Activated naive CD8-positive, alpha-beta T cell treated with anti-CD3 and anti-CD28 coated beads for 36 hours (primary cell): ENCODE measurements at regions not wholly inside any gene's neighbourhood (a gene's known extent, or its start where the extent isn't known, plus 50 kb on each side); places are given as distances from the start of the nearest gene placed in this dataset.
"Not testable (repeated sequence)": the region's sequence is repeated elsewhere in the genome, so short reads cannot be mapped to it uniquely, and the experiment has no call there.

ENCODE experiments used
- DNase-seq: peaks from one replicate; pipeline ENCODE4 v3.0.0; 2021
- H3K27ac Mint-ChIP-seq: one replicate; pipeline ENCODE4 v1.8.0; 2022; ENCODE audit warnings: mild to moderate bottlenecking, moderate library complexity, mixed read lengths
- H3K27me3 Mint-ChIP-seq: one replicate; pipeline ENCODE4 v1.8.0; 2022; ENCODE audit warnings: mild to moderate bottlenecking, mixed read lengths
- H3K36me3 Mint-ChIP-seq: one replicate; pipeline ENCODE4 v1.8.0; 2021; ENCODE audit warnings: mild to moderate bottlenecking, mixed read lengths
- H3K4me1 Mint-ChIP-seq: one replicate; pipeline ENCODE4 v1.8.0; 2021; ENCODE audit warnings: mixed read lengths
- H3K4me3 Mint-ChIP-seq: one replicate; pipeline ENCODE4 v1.8.0; 2022; ENCODE audit warnings: mild to moderate bottlenecking, moderate library complexity, mixed read lengths
- H3K9me3 Mint-ChIP-seq: one replicate; pipeline ENCODE4 v1.8.0; 2022; ENCODE audit warnings: mixed read lengths

DNA sequence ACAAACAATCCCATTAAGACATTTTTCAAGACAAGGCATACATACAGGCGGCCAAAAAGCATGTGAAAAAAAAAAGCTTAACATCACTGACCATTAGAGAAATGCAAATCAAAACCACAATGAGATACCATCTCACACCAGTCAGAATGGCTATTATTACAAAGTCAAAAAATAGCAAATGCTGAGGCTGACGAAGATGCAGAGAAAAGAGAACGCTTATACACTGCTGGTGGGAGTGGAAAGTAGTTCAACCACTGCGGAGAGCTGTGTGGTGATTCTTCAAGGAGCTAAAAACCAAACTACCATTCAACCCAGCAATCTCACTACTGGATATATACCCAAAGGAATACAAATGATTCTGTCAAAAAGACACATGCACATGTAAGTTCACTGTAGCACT is 216.7 kb downstream of the FOXG1 start:
- Mint-ChIP-seq H3K4me1 (no peaks in the 10 kb centered on the region), H3K27ac (no peak overlapping the region), H3K4me3 (no peak overlapping the region), H3K9me3 (peaks cover 13% of the 10 kb centered on the region), H3K36me3 (no peaks in the 10 kb centered on the region), H3K27me3 (no peaks in the 10 kb centered on the region)
- no peak for DNase-seq

DNA sequence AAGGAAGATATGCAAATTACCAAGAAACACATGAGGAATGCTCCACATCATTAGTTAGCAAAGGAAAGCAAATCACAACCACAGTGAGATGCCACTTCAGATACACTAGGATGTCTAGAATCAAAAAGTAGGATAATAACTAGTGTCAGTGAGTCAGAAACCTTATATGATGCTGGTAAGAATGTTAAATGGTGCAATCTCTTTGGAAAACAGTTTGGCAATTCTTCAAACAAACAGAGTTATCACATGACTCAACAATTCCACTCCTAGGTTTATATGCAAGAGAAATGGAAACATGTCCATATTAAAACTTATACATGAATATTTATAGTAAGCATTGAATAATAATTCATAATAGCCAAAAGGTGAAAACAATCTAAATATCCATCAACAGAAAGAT is 220.9 kb downstream of the FOXG1 start:
- no peaks in the 10 kb centered on the region for H3K36me3 Mint-ChIP-seq
- no peak for DNase-seq
- no peaks in the 10 kb centered on the region for H3K27me3 Mint-ChIP-seq
- H3K4me3 Mint-ChIP-seq = no peak overlapping the region
- peaks cover 10% of the 10 kb centered on the region for H3K9me3 Mint-ChIP-seq
- H3K27ac Mint-ChIP-seq = no peak overlapping the region
- H3K4me1 Mint-ChIP-seq = no peaks in the 10 kb centered on the region

DNA sequence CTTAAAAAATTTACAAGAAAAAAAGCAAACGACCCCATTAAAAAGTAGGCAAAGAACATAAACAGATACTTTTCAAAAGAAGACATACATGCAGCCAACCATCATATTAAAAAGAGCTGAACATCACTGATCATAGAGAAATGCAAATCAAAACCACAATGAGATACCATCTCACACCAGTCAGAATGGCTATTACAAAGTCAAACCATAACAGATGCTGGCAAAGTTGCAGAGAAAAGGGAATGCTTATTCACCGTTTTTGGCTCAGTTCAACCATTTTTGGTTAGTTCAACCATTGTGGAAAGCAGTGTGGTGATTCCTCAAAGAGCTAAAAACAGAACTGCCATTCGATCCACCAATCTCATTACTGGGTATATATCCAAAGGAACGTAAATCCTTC is 230.6 kb downstream of the FOXG1 start:
- H3K36me3 Mint-ChIP-seq, H3K9me3 Mint-ChIP-seq, H3K4me1 Mint-ChIP-seq, DNase-seq, H3K27me3 Mint-ChIP-seq, H3K4me3 Mint-ChIP-seq, H3K27ac Mint-ChIP-seq: not testable (repeated sequence)

DNA sequence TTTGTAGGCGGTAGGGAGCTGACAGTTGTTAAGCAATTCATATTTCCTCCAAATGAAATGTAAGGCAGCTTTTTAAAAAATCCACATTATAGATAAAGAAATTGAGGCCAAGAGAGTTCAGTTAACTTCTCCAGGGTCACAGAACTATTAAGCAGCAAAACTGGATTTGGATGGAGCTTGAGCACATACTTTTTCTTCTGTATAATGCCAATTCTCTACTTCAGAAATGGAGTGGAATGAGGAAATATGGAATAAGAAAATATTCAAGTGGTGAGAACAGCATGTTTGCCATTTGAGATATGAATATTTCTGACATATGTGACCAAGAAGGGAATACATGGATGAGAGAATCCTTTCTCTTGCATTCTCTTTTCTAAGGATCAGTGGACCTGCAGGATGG is 233.1 kb downstream of the FOXG1 start:
- Mint-ChIP-seq H3K4me1 (no peaks in the 10 kb centered on the region), H3K27ac (no peak overlapping the region), H3K4me3 (no peak overlapping the region), H3K36me3 (no peaks in the 10 kb centered on the region), H3K9me3 (peaks cover 10% of the 10 kb centered on the region), H3K27me3 (no peaks in the 10 kb centered on the region)
- no peak for DNase-seq

DNA sequence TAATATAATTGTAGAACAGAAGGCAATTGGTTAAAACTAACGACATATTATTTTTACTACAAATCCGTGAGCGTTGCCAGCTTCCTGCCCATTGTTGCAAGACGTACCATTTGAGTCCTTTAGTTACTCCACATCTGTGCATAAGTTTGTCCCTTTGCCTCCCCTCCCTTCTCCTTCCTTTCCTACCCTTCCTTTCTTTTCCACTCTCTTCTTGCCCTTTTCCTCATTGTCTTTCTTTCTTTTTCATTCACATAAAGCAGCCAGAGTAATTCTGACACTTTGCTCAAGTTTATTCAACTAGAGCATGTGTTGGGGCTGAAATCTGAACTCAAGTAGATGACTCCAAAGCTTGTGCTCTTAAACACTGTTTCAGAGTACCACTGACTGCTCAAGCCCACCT is 239.1 kb downstream of the FOXG1 start:
- Mint-ChIP-seq H3K9me3 (peaks cover 18% of the 10 kb centered on the region), H3K4me3 (no peak overlapping the region), H3K4me1 (no peaks in the 10 kb centered on the region), H3K36me3 (no peaks in the 10 kb centered on the region), H3K27me3 (no peaks in the 10 kb centered on the region), H3K27ac (no peak overlapping the region)
- DNase-seq = no peak

DNA sequence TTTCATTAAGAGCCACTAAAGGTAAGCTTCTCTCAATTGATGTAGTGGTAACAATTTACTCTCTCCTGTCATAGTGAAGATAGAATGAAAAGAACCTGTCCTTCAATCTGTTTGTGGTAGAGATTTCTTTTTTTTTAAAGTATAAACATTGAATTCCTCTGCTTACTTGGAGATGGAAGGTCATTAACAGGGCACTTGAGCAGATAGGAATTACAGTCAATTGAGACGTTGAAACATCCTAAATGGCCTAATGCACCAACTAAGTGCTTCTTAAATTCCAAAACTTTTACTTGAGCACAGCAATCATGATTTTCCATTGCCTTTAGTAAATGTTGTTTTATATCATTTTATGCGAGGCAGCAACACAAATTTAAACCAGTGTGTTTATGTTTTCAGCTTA is 241.4 kb downstream of the FOXG1 start:
- Mint-ChIP-seq H3K27ac (no peak overlapping the region), H3K36me3 (no peaks in the 10 kb centered on the region), H3K4me3 (no peak overlapping the region), H3K27me3 (no peaks in the 10 kb centered on the region), H3K9me3 (peaks cover 22% of the 10 kb centered on the region), H3K4me1 (no peaks in the 10 kb centered on the region)
- DNase-seq = no peak

DNA sequence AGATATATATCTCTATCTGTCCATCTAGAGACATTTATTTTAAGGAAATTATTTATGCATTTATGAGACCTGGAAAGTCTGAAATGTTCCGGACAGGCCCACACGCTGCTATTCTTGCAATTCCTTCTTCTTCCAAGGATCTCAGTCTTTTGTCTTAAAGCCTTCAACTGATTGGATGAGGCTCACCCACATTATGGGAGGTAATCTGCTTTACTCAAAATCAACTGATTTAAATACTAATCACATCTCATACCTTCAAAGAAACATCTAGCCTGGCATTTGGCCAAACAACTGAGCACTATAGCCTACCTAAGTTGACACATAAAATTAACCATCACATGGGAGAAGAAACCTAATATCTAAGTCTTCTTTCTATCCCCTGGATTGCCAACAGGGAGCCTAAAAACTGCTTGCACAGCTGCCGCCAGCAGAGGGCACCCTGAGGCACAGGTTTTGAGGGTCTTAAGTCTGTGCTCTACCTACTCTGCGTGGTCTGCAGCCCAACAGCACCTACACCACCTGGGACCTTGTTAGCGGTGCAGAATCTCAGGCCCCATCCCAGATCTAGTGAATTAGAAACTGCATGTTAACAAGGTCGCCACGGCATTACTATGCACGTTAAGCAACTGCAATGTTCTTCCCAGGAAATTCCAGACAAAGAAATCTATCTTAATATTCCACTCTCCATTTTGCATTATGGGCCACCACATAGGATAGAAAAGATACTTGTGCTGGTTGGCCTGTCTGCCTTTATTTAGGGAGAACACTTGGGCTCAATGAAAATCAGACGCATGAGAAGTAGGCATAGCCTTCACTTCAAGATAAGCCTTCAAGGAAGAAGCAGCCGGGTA is 249.7 kb downstream of the FOXG1 start:
- H3K9me3 Mint-ChIP-seq = peaks cover 5% of the 10 kb centered on the region
- peak; percentile 8 for DNase-seq
- no peaks in the 10 kb centered on the region for H3K27me3 Mint-ChIP-seq
- H3K4me1 Mint-ChIP-seq = no peaks in the 10 kb centered on the region
- H3K4me3 Mint-ChIP-seq = no peak overlapping the region
- no peaks in the 10 kb centered on the region for H3K36me3 Mint-ChIP-seq
- no peak overlapping the region for H3K27ac Mint-ChIP-seq

DNA sequence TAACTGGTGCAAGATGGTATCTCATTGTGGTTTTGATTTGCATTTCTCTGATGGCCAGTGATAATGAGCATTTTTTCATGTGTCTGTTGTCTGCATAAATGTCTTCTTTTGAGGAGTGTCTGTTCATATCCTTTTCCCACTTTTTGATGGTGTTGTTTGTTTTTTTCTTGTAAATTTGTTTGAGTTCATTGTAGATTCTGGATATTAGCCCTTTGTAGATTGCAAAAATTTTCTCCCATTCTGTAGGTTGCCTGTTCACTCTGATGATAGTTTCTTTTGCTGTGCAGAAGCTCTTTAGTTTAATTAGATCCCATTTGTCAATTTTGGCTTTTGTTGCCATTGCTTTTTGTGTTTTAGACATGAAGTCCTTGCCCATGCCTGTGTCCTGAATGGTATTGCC is 256.9 kb downstream of the FOXG1 start:
- not testable (repeated sequence) for DNase-seq, H3K4me3 Mint-ChIP-seq, H3K4me1 Mint-ChIP-seq, H3K27me3 Mint-ChIP-seq, H3K27ac Mint-ChIP-seq, H3K36me3 Mint-ChIP-seq
- H3K9me3 Mint-ChIP-seq = peaks cover 16% of the 10 kb centered on the region

DNA sequence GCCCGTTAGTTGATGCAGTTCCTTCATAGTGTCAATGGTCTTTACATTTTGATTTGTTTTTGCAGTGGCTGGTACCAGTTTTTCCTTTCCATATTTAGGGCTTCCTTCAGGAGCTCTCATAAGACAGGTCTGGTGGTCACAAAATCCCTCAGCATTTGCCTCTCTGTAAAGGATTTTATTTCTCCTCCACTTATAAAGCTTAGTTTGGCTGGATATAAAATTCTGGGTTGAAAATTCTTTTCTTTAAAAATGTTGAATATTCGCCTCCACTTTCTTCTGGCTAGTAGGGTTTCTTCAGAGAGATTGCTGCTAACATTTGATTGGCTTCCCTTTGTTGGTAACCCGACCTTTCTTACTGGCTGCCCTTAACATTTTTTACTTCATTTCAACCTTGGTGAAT is 260.9 kb downstream of the FOXG1 start:
- H3K27me3 Mint-ChIP-seq, H3K27ac Mint-ChIP-seq, DNase-seq, H3K4me1 Mint-ChIP-seq, H3K36me3 Mint-ChIP-seq, H3K4me3 Mint-ChIP-seq: not testable (repeated sequence)
- peaks cover 14% of the 10 kb centered on the region for H3K9me3 Mint-ChIP-seq

DNA sequence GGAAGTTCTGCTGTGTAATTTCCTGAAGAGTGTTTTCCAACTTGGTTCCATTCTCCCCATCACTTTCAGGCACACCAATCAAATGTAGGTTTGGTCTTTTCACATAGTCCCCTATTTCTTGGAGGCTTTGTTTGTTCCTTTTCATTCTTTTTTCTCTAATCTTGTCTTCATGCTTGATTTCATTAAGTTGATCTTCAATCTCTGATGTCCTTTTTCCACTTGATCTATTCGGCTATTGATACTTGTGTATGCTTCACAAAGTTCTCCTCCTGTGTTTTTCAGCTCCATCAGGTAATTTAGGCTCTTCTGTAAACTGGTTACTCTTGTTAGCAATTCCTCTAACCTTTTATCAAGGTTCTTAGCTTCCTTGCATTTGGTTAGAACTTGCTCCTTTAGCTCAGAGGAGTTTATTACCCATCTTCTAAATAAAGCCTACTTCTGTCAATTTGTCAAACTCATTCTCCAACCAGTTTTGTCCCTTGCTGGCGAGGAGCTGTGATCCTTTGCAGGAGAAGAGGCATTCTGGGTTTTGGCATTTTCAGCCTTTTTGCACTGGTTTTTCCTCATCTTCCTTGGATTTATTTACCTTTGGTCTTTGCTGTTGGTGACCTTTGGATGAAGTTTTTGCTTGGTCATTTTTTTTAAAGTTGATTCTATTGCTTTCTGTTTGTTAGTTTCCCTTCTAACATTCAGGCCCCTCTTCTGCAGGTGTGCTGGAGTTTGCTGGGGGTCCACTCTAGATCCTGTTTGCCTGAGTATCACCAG is 261.5 kb downstream of the FOXG1 start:
- H3K36me3 Mint-ChIP-seq, DNase-seq, H3K4me3 Mint-ChIP-seq, H3K4me1 Mint-ChIP-seq, H3K27me3 Mint-ChIP-seq, H3K27ac Mint-ChIP-seq: not testable (repeated sequence)
- peaks cover 14% of the 10 kb centered on the region for H3K9me3 Mint-ChIP-seq

DNA sequence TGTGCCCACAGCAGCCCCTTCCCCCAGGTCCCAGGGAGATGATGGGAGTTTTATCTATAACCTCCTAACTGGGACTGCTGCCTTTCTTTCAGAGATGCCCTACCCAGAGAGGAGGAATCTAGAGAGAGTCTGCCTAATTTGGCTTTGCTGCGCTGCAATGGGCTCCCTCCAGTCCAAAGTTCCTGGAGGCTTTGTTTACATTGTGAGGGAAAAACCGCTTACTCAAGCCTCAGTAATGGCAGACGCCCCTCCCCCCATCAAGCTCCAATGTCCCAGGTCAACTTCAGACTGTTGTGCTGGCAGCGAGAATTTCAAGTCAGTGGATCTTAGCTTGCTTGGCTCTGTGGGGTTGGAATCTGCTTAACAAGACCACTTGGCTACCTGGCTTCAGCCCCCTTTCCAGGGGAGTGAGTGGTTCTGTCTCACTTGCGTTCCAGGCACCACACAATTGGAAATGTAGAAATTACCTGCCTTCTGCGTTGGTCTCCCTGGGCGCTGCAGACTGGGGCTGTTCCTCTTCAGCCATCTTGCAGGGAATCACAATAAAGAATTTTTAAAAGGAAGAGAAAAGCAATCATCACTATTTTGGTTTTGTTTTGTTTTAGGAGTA is 262.5 kb downstream of the FOXG1 start:
- H3K4me1 Mint-ChIP-seq = no peaks in the 10 kb centered on the region
- H3K27me3 Mint-ChIP-seq = no peaks in the 10 kb centered on the region
- no peaks in the 10 kb centered on the region for H3K36me3 Mint-ChIP-seq
- no peak for DNase-seq
- no peak overlapping the region for H3K4me3 Mint-ChIP-seq
- no peak overlapping the region for H3K27ac Mint-ChIP-seq
- H3K9me3 Mint-ChIP-seq = peaks cover 9% of the 10 kb centered on the region

DNA sequence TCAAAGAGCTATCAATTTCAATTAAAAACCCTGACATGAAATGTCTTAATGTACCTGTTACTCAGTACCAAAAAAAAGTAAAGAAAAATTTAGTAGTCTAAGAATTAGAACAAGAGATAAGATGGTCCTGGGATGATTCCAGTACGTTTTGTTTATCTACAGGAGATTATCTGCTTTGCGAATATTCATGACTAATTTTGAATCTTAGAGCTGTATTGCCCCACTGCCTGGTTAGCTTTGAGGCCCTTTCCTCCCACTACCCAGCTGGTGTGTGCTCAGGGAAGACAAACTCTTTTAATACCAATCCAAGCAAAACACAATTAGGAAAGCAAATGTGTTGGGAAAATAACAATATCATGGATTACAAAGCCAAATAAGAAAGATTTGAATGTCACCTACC is 263.5 kb downstream of the FOXG1 start:
- H3K36me3 Mint-ChIP-seq = no peaks in the 10 kb centered on the region
- DNase-seq = no peak
- no peaks in the 10 kb centered on the region for H3K27me3 Mint-ChIP-seq
- H3K4me1 Mint-ChIP-seq = no peaks in the 10 kb centered on the region
- no peak overlapping the region for H3K27ac Mint-ChIP-seq
- no peak overlapping the region for H3K4me3 Mint-ChIP-seq
- peaks cover 6% of the 10 kb centered on the region for H3K9me3 Mint-ChIP-seq

DNA sequence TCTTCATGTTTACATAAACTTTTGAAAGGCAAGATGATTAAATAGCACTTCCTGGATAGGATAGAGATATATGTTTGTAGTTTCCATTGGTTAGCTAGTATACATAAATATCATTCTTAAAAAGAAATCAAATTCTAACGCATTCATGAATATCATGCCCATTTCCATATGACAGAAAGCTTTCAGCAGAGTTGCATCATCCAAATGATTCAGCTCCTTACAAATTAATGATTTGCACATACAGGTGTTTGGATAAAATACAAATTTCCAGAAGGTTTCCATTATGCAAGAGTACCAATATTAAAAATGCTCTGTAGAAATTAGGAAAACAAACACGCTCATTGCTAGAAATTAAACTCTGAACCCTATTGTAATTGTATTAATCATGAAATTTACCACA is 264.4 kb downstream of the FOXG1 start:
- DNase-seq = no peak
- Mint-ChIP-seq H3K36me3 (no peaks in the 10 kb centered on the region), H3K4me1 (no peaks in the 10 kb centered on the region), H3K27ac (no peak overlapping the region), H3K27me3 (no peaks in the 10 kb centered on the region), H3K9me3 (peaks cover 8% of the 10 kb centered on the region), H3K4me3 (no peak overlapping the region)

DNA sequence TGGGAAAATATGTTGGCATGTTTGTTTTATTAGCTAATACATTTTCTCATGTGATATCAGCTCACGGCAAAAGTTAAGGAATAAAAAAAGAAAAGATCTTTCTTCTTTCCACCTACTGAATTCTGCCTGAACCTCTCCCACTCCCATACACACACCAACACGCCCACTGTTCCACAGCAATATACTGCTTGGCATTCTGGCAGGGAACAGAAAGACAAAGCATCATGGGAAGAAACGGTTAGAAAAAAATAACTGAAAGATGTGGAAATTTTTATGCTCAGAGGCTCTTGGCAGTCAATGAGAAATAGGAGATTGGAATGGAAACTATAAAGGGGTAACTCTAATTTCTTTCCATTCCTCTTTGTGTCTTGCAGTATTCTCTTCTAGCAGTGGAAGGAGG is 268.5 kb downstream of the FOXG1 start:
- no peaks in the 10 kb centered on the region for H3K4me1 Mint-ChIP-seq
- H3K27ac Mint-ChIP-seq = no peak overlapping the region
- no peaks in the 10 kb centered on the region for H3K27me3 Mint-ChIP-seq
- peaks cover 6% of the 10 kb centered on the region for H3K9me3 Mint-ChIP-seq
- no peak for DNase-seq
- H3K36me3 Mint-ChIP-seq = no peaks in the 10 kb centered on the region
- H3K4me3 Mint-ChIP-seq = no peak overlapping the region

DNA sequence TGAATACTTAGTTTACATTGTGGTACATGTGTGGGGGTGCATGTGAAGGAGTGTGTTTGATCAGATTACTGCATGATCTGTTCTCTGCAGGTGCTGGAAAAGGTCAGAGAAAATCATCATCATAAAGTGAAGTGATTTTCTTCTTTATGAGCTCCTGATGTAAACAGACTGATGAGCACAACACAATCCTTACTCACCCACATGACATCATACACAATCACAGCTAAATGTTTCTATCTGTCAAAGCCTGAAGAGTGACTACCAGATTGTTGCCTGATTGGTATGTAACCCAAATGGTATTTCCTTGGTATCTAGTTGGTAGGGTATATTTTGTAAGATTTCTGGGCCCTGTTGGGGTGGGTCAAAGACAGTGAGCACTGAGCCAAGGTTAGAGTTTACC is 270.8 kb downstream of the FOXG1 start:
- no peaks in the 10 kb centered on the region for H3K27me3 Mint-ChIP-seq
- H3K4me1 Mint-ChIP-seq = no peaks in the 10 kb centered on the region
- H3K4me3 Mint-ChIP-seq = no peak overlapping the region
- no peaks in the 10 kb centered on the region for H3K36me3 Mint-ChIP-seq
- H3K27ac Mint-ChIP-seq = no peak overlapping the region
- peaks cover 7% of the 10 kb centered on the region for H3K9me3 Mint-ChIP-seq
- DNase-seq = no peak
